GM23338 (cell line): ENCODE measurements at regions not wholly inside any gene's neighbourhood (a gene's known extent, or its start where the extent isn't known, plus 50 kb on each side); places are given as distances from the start of the nearest gene placed in this dataset.

ENCODE experiments used
- CREB1 ChIP-seq: fragments of 250-450 bp; sonication (Bioruptor Pico); IDR thresholded peaks from 2 replicates; pipeline ENCODE4 v1.5.0; 2020; ENCODE audit warnings: low read depth, mild to moderate bottlenecking, moderate library complexity
- EZH2 ChIP-seq: fragments of 200-600 bp; sonication (generic); IDR thresholded peaks from one replicate; pipeline ENCODE4 v1.8.0; 2017; ENCODE audit warnings: antibody characterized with exemption, mild to moderate bottlenecking, low read depth; ENCODE audit not compliant: unreplicated experiment
- EZH2phosphoT487 ChIP-seq: fragments of 200-600 bp; sonication (generic); IDR thresholded peaks from one replicate; pipeline ENCODE4 v1.8.1; 2018; ENCODE audit warnings: antibody characterized with exemption; ENCODE audit not compliant: unreplicated experiment
- JUNB ChIP-seq: IDR thresholded peaks from one replicate; pipeline ENCODE4 v1.6.1; 2016; ENCODE audit warnings: antibody characterized with exemption; ENCODE audit not compliant: unreplicated experiment
- NANOG ChIP-seq: IDR thresholded peaks from 2 replicates; pipeline ENCODE4 v1.6.1; 2016; ENCODE audit warnings: antibody characterized with exemption, borderline replicate concordance
- POLR2AphosphoS5 ChIP-seq: IDR thresholded peaks from 2 replicates; pipeline ENCODE4 v1.6.1; 2016; ENCODE audit warnings: antibody characterized with exemption, low read depth
- STAT1 ChIP-seq: IDR thresholded peaks from one replicate; pipeline ENCODE4 v1.6.1; 2016; ENCODE audit warnings: antibody characterized with exemption; ENCODE audit not compliant: unreplicated experiment
- TF ChIP-seq, protein P1 (sequence below), 2 experiments: fragments of 200-600 bp in 1 of 2; sonication (generic) in 1 of 2; conservative IDR thresholded peaks; 2 replicates each; pipeline versions ENCODE4 v1.5.1 to v1.6.1; 2016 to 2017; ENCODE audit warnings: antibody characterized with exemption in 2 of 2, low read depth in 2 of 2, mild to moderate bottlenecking in 2 of 2, moderate library complexity in 1 of 2
- TF ChIP-seq, protein P2 (sequence below): IDR thresholded peaks from one replicate; pipeline ENCODE4 v1.6.1; 2018; ENCODE audit warnings: antibody characterized with exemption; ENCODE audit not compliant: unreplicated experiment
- TF ChIP-seq, protein P3 (sequence below): IDR thresholded peaks from 2 replicates; pipeline ENCODE4 v1.6.1; 2016; ENCODE audit warnings: antibody characterized with exemption

DNA sequence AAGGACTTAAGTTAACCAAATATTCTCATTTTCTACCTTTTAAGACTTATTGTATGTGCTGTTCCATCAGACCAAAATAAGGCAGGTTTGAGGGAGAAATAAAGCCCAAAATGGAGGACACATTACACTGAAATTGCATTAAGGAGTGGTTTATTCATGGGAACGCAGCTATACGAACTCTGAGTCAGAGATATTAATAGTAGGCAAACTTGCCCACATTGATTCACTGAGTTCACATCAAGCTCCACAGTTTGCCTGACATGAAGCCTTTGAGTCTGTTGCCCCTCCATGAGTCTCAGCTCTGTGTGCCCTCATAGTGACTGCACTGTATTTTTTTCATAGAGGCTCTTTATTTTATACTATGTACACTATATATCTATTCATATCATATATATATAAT lies 135.0 kb upstream of the SNX2 start:
- TF ChIP-seq EZH2: no peak
- TF ChIP-seq, protein P1, sequence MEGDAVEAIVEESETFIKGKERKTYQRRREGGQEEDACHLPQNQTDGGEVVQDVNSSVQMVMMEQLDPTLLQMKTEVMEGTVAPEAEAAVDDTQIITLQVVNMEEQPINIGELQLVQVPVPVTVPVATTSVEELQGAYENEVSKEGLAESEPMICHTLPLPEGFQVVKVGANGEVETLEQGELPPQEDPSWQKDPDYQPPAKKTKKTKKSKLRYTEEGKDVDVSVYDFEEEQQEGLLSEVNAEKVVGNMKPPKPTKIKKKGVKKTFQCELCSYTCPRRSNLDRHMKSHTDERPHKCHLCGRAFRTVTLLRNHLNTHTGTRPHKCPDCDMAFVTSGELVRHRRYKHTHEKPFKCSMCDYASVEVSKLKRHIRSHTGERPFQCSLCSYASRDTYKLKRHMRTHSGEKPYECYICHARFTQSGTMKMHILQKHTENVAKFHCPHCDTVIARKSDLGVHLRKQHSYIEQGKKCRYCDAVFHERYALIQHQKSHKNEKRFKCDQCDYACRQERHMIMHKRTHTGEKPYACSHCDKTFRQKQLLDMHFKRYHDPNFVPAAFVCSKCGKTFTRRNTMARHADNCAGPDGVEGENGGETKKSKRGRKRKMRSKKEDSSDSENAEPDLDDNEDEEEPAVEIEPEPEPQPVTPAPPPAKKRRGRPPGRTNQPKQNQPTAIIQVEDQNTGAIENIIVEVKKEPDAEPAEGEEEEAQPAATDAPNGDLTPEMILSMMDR (conservative IDR thresholded peaks at IDR 0.05; ENCODE audit: low read depth in 2 of 2): no peak
- TF ChIP-seq, protein P2, sequence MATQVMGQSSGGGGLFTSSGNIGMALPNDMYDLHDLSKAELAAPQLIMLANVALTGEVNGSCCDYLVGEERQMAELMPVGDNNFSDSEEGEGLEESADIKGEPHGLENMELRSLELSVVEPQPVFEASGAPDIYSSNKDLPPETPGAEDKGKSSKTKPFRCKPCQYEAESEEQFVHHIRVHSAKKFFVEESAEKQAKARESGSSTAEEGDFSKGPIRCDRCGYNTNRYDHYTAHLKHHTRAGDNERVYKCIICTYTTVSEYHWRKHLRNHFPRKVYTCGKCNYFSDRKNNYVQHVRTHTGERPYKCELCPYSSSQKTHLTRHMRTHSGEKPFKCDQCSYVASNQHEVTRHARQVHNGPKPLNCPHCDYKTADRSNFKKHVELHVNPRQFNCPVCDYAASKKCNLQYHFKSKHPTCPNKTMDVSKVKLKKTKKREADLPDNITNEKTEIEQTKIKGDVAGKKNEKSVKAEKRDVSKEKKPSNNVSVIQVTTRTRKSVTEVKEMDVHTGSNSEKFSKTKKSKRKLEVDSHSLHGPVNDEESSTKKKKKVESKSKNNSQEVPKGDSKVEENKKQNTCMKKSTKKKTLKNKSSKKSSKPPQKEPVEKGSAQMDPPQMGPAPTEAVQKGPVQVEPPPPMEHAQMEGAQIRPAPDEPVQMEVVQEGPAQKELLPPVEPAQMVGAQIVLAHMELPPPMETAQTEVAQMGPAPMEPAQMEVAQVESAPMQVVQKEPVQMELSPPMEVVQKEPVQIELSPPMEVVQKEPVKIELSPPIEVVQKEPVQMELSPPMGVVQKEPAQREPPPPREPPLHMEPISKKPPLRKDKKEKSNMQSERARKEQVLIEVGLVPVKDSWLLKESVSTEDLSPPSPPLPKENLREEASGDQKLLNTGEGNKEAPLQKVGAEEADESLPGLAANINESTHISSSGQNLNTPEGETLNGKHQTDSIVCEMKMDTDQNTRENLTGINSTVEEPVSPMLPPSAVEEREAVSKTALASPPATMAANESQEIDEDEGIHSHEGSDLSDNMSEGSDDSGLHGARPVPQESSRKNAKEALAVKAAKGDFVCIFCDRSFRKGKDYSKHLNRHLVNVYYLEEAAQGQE: no peak
- no peak for TF ChIP-seq EZH2phosphoT487
- no peak for TF ChIP-seq POLR2AphosphoS5
- no peak for TF ChIP-seq JUNB
- TF ChIP-seq NANOG: no peak
- TF ChIP-seq CREB1 (CRISPR knock-in tag): no peak
- no peak for TF ChIP-seq STAT1
- TF ChIP-seq, protein P3, sequence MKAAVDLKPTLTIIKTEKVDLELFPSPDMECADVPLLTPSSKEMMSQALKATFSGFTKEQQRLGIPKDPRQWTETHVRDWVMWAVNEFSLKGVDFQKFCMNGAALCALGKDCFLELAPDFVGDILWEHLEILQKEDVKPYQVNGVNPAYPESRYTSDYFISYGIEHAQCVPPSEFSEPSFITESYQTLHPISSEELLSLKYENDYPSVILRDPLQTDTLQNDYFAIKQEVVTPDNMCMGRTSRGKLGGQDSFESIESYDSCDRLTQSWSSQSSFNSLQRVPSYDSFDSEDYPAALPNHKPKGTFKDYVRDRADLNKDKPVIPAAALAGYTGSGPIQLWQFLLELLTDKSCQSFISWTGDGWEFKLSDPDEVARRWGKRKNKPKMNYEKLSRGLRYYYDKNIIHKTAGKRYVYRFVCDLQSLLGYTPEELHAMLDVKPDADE: no peak
